Fibroblast of the aortic adventitia (primary cell): ENCODE measurements at regions not wholly inside any gene's neighbourhood (a gene's known extent, or its start where the extent isn't known, plus 50 kb on each side); places are given as distances from the start of the nearest gene placed in this dataset.

Experiments
- DNase-seq: peaks from one replicate; pipeline ENCODE4 v3.0.0-alpha.2; 2010; ENCODE audit warnings: low read depth
- H3K4me3 ChIP-seq: 2 replicates; pipeline ENCODE4 v1.5.1; 2011; ENCODE audit warnings: low read depth, mild to moderate bottlenecking, control low read depth, low read length, moderate library complexity
- CTCF ChIP-seq: IDR thresholded peaks from 2 replicates; pipeline ENCODE4 v1.5.1; 2011; ENCODE audit warnings: mild to moderate bottlenecking, low read length, control low read depth, inconsistent platforms; ENCODE audit not compliant: insufficient read depth

GRCh38 chr15:29337156-29337959, 67.7 kb upstream of the NSMCE3 start:
- TF ChIP-seq CTCF = no peak
- peak; percentile 63 for DNase-seq
- H3K4me3 ChIP-seq = no peak overlapping the region

- no peak for TF ChIP-seq CTCF
- H3K4me3 ChIP-seq = no peak overlapping the region
- DNase-seq = no peak
Measured at GRCh38 chr15:29334544-29334943, 64.9 kb upstream of the NSMCE3 start.

GRCh38 chr15:29333261-29333660, 63.6 kb upstream of the NSMCE3 start:
- no peak for TF ChIP-seq CTCF
- no peak for DNase-seq
- H3K4me3 ChIP-seq = no peak overlapping the region

- H3K4me3 ChIP-seq = no peak overlapping the region
- DNase-seq = no peak
- no peak for TF ChIP-seq CTCF
Measured at GRCh38 chr15:29331669-29332068, 62.0 kb upstream of the NSMCE3 start.

- H3K4me3 ChIP-seq = no peak overlapping the region
- no peak for DNase-seq
Measured at GRCh38 chr15:29331071-29331470, 61.4 kb upstream of the NSMCE3 start.

GRCh38 chr15:29324746-29325145, 55.1 kb upstream of the NSMCE3 start:
- DNase-seq = no peak
- TF ChIP-seq CTCF = no peak

More at GRCh38 chr15:29331071-29331470, 61.4 kb upstream of the NSMCE3 start:
- no peak for TF ChIP-seq CTCF

GRCh38 chr15:29323557-29323956, 53.9 kb upstream of the NSMCE3 start:
- TF ChIP-seq CTCF = no peak
- DNase-seq = no peak
- H3K4me3 ChIP-seq = no peak overlapping the region

More at GRCh38 chr15:29324746-29325145, 55.1 kb upstream of the NSMCE3 start:
- no peak overlapping the region for H3K4me3 ChIP-seq
